ENCODE measurements at regions not wholly inside any gene's neighbourhood (a gene's known extent, or its start where the extent isn't known, plus 50 kb on each side); places are given as distances from the start of the nearest gene placed in this dataset.

DNA sequence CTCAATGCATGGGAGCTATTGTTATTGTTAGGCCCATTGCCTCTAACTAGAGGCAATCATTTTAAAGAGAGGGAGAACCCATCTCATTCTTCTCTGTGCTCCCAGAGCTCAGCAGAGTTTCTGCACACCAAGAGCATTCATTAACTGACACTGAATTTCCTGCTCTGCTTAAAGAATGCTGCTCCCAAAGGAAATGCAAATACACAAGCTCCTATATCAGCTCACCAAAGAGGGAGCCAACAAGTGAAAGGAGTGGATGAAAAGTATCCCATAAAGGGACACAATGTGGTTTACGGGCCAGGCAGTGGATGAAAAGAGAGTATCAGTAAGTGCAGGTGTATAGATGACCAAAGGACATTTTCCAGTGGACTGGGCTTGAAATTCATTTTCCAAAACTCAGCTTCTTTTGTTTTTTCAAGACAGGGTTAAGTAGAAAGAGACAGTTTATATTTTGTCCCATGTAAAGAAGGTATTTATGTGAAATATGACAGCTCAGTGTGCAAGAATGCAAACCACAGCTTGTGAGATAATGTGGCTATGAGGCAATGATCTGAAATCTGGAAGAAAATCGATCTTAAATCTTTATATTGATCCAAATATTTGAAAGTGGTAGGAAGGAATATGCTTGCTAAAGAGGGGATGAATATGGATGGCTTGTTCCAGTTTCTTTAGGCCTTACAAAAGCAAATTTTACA lies 207.7 kb upstream of the CAMK1G start:
- Histone ChIP-seq H3K27me3 (ENCODE audit: insufficient read depth, low read length) (no peaks in the 10 kb centered on the region), H2AFZ (ENCODE audit: low read depth, low read length) (no peak overlapping the region), H3K36me3 (ENCODE audit: insufficient read depth, low read length) (no peaks in the 10 kb centered on the region), H3K4me3 (ENCODE audit: low read length) (no peak overlapping the region), H3K9me3 (ENCODE audit: low read length) (no peaks in the 10 kb centered on the region), H3K4me1 (ENCODE audit: insufficient read depth, low read length) (no peaks in the 10 kb centered on the region)

DNA sequence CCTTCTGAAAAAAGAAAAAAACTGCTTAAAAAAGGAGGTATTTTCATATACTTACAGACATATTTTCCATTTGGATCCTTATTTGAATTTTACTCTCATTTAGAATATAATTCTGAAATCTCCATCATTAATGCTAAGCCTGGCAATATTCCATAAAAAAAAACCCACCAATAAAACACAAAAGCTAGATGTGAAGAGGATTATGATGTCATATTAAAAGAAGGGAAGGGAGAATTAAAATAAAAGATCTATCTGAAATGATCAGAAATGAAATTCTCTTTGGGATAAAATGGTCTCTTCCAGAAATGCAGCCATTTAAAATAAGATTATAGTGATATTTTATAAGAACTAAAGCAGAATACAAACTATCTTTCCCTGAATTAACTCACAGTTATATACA lies 206.7 kb upstream of the CAMK1G start:
- H3K4me1 ChIP-seq (ENCODE audit: insufficient read depth, low read length), result no peaks in the 10 kb centered on the region
- H3K27me3 ChIP-seq (ENCODE audit: insufficient read depth, low read length), result no peaks in the 10 kb centered on the region
- no peak overlapping the region for H2AFZ ChIP-seq (ENCODE audit: low read depth, low read length)
- H3K36me3 ChIP-seq (ENCODE audit: insufficient read depth, low read length), result no peaks in the 10 kb centered on the region
- no peak overlapping the region for H3K4me3 ChIP-seq (ENCODE audit: low read length)
- no peaks in the 10 kb centered on the region for H3K9me3 ChIP-seq (ENCODE audit: low read length)

DNA sequence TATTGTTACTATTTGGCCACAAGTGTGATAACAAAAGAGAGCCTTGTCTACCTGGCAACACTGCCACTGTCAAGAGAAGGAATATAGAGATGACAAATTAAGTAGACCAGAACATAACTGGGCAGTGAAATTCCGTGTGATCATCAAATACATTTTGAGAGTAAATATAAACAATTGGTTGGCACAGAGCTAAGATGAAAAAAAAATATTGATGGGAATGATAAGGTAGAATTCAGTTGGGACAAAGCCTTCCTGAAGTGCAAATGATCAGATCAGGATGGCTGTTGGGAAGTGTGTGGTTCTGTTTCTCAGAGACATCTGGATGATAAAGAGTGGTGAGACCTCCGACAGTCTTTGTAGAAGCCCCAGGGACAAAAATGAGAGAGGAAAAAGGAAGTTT lies 205.5 kb upstream of the CAMK1G start:
- Histone ChIP-seq H3K27me3 (ENCODE audit: insufficient read depth, low read length) (no peaks in the 10 kb centered on the region), H3K4me3 (ENCODE audit: low read length) (no peak overlapping the region), H3K9me3 (ENCODE audit: low read length) (no peaks in the 10 kb centered on the region), H3K36me3 (ENCODE audit: insufficient read depth, low read length) (no peaks in the 10 kb centered on the region), H3K4me1 (ENCODE audit: insufficient read depth, low read length) (no peaks in the 10 kb centered on the region), H2AFZ (ENCODE audit: low read depth, low read length) (no peak overlapping the region)

DNA sequence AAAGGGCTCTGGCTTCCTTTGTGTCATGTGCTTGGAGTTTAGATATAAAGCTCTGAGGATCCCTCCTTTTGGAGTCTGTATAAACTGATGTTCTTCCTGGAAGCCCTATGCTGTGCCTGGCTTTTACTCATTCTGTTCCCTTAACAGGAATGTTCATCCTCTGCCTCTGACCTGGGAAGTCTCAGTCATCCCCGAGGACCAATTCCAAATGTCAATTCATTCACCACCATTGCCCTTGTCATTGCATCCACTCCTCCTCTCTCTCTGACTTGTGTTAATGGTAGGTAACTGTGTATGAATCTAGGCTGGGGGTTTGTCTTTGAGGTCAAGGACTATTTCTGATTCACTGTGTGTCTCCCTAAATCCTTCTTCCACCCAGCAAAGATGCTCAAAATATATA lies 204.2 kb upstream of the CAMK1G start:
- Histone ChIP-seq H3K4me1 (ENCODE audit: insufficient read depth, low read length) (no peaks in the 10 kb centered on the region), H3K4me3 (ENCODE audit: low read length) (no peak overlapping the region), H2AFZ (ENCODE audit: low read depth, low read length) (no peak overlapping the region)

DNA sequence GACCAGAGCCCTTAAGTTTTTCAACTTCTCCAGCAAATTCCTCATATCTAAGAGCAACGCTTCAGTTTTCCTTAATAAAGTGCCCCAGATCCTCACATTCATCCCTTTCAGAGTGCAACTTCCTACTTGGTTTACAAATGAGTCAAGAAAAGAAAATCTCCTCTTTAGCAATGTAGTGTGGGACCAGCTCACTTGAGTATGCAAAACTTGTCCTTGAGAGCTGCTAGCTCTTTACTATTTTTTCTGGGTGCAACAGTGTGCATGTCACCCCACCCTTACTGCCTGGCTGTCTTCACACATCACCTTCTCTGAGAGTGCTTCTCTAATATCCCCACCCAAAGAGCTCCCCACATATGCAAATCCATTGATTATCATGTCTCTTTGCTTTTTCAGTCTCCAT lies 203.1 kb upstream of the CAMK1G start:
- Histone ChIP-seq H3K4me3 (ENCODE audit: low read length) (no peak overlapping the region), H3K27me3 (ENCODE audit: insufficient read depth, low read length) (no peaks in the 10 kb centered on the region), H3K4me1 (ENCODE audit: insufficient read depth, low read length) (no peaks in the 10 kb centered on the region), H3K36me3 (ENCODE audit: insufficient read depth, low read length) (no peaks in the 10 kb centered on the region), H3K9me3 (ENCODE audit: low read length) (no peaks in the 10 kb centered on the region), H2AFZ (ENCODE audit: low read depth, low read length) (no peak overlapping the region)

More for the DNA sequence above, 204.2 kb upstream of the CAMK1G start:
- Histone ChIP-seq H3K36me3 (ENCODE audit: insufficient read depth, low read length) (no peaks in the 10 kb centered on the region), H3K9me3 (ENCODE audit: low read length) (no peaks in the 10 kb centered on the region), H3K27me3 (ENCODE audit: insufficient read depth, low read length) (no peaks in the 10 kb centered on the region)

DNA sequence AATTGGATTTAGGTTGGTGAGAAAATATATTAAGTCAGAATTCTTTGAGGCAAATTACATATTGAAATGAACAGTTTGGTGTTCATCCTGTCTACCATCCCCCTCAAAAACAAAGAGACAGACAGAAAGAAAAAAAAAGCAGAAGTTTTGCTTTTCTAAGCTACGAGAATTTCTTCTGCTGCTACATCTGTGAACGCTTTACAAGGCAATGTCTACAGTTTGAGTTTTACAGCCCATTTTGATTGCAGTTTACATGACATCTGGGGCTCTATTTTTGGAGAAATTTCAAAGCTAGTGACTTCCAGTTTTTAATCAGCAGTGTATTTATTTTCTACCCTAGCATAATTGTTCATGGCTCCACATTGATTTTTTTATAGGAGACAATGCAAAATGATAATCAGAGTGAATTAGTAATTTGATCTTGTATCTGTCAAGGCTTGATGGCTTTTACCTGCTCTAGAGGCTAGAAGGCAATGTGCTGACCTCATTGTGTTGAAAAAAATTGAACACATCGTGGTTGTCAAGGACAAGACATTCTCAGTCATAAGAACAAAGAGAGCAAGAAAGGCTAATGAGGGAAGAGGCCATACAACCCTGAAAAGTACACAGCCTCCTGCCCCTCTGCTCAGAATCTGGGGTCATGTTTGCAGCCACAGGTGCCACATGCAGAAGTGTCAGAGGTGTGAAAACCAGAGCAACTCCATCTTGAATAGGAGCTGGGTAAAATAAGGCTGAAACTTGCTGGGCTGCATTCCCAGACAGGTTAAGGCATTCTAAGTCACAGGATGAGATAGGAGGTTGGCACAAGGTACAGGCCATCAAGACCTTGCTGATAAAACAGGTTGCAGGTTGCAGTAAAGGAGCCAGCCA lies 201.0 kb upstream of the CAMK1G start:
- no peaks in the 10 kb centered on the region for H3K4me1 ChIP-seq (ENCODE audit: insufficient read depth, low read length)
- no peak overlapping the region for H2AFZ ChIP-seq (ENCODE audit: low read depth, low read length)
- no peak overlapping the region for H3K4me3 ChIP-seq (ENCODE audit: low read length)
- H3K36me3 ChIP-seq (ENCODE audit: insufficient read depth, low read length), result no peaks in the 10 kb centered on the region
- no peaks in the 10 kb centered on the region for H3K9me3 ChIP-seq (ENCODE audit: low read length)
- H3K27me3 ChIP-seq (ENCODE audit: insufficient read depth, low read length), result no peaks in the 10 kb centered on the region

DNA sequence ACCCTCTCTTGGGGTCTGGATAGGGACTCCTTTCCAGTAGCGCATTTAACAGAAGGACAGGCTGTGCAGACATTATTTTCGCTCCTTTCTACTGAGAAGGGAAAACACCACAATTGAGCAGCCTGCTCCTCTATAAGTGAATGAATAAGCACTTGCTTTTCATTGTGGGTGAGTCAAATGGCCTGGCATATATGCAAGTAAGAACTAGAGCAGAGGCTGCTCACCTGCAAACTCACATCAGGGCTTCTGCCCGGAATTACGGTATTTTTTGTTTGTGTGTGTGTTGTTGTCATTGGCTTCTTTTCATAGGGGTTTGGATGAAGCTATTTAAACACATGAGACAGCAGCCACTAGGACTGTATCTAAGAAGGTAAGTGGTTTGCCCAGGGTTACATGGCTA lies 200.1 kb upstream of the CAMK1G start:
- no peaks in the 10 kb centered on the region for H3K36me3 ChIP-seq (ENCODE audit: insufficient read depth, low read length)
- H2AFZ ChIP-seq (ENCODE audit: low read depth, low read length), result no peak overlapping the region
- no peaks in the 10 kb centered on the region for H3K9me3 ChIP-seq (ENCODE audit: low read length)
- H3K4me3 ChIP-seq (ENCODE audit: low read length), result no peak overlapping the region
- no peaks in the 10 kb centered on the region for H3K27me3 ChIP-seq (ENCODE audit: insufficient read depth, low read length)
- H3K4me1 ChIP-seq (ENCODE audit: insufficient read depth, low read length), result no peaks in the 10 kb centered on the region

DNA sequence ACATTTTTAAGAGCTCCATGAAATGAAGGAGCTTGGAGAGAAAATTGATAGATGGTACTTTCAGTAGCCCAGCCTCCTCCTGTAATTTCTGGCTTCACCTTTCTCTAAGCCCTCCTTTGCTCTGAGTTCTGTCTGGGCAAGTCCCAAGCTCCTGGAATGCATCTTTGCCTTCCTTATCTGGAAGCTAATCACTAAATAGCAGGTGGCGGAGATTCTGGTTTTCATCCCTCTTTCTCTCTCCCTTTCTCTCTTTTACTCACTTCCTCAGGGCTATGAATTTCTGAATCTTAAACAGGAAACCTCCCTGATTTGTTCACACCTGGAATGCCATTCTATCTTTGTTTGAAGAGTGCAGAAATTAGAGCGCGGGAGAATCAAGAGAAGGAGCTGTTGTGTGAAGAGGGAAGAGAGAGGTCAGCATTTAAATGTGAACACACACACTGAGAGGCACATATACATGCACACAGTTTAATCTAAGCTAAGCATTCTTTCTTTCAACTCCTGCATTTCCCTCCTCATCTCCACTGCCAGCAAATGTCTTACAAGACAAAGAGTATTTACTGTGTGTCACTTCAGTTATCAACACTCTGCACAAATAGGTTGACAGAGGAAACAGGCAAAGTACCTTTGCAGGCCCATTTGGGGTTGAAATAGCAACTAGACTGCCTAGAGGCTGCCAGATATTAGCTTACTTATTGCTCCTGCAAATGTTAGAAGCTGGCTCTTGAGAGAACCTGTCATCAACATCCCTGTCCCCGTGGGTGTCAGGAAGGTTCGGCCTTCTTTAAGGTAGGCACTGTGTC lies 199.4 kb upstream of the CAMK1G start:
- Histone ChIP-seq H3K9me3 (ENCODE audit: low read length) (no peaks in the 10 kb centered on the region), H3K4me1 (ENCODE audit: insufficient read depth, low read length) (no peaks in the 10 kb centered on the region), H3K36me3 (ENCODE audit: insufficient read depth, low read length) (no peaks in the 10 kb centered on the region), H2AFZ (ENCODE audit: low read depth, low read length) (no peak overlapping the region), H3K4me3 (ENCODE audit: low read length) (no peak overlapping the region), H3K27me3 (ENCODE audit: insufficient read depth, low read length) (no peaks in the 10 kb centered on the region)

DNA sequence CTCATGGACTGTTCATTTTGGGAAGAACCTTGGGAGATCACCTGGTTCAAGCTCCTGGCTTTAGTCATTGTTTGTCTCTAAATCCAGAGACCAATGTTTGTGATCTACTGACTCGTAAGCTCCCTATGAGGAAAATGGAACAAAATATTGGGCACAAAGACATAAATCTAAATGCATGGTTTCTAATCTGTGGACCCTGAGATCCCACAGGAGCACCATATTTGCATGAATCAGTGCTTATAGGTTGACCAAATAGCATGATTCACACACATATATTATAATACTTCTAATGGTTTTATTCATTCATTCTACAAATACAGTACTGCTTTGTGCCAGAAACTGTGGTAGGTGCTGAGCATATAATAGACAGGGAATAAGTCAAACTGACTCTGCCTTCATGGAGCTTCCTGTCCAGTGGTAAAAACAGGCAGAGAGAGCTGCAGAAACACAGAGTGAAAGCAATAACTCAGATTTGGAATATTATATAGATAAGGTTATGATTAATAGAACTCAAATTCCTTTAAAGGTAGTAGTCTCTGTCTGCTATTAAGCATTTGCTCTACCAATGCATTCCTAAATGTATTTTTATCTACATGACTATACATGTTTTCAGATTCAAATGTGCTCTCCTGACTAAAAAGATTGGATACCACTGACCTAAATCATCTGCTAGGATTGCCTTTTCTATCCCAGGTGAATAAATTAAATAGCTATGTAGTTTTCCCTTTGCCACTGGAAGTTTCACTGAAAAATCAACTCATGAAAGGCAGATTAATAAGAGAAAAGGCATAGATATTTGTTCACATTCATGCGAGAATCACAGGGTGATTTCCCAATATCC lies 198.6 kb upstream of the CAMK1G start:
- no peaks in the 10 kb centered on the region for H3K27me3 ChIP-seq (ENCODE audit: insufficient read depth, low read length)
- H2AFZ ChIP-seq (ENCODE audit: low read depth, low read length), result no peak overlapping the region
- no peaks in the 10 kb centered on the region for H3K36me3 ChIP-seq (ENCODE audit: insufficient read depth, low read length)
- no peak overlapping the region for H3K4me3 ChIP-seq (ENCODE audit: low read length)
- H3K4me1 ChIP-seq (ENCODE audit: insufficient read depth, low read length), result no peaks in the 10 kb centered on the region
- H3K9me3 ChIP-seq (ENCODE audit: low read length), result no peaks in the 10 kb centered on the region

DNA sequence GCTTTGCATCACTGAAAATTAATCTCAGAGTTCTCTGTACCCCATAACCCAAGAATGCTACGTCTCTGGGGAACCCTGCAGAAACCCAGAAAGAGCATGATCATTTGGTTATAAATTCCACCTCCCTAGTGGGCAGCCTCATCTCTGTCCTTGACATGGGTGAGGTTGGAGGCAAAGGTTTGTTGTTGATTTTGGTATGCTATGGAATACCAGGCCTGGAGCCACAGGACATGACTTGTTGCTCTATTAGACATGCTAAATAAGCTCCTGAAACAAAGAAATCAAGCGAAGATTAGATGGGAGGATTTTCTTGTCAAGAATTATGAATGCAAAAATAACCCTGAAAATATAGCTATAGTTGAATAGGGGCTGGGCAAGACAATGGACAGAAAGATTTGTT lies 197.4 kb upstream of the CAMK1G start:
- no peaks in the 10 kb centered on the region for H3K27me3 ChIP-seq (ENCODE audit: insufficient read depth, low read length)
- no peak overlapping the region for H3K4me3 ChIP-seq (ENCODE audit: low read length)
- H2AFZ ChIP-seq (ENCODE audit: low read depth, low read length), result no peak overlapping the region
- H3K4me1 ChIP-seq (ENCODE audit: insufficient read depth, low read length), result no peaks in the 10 kb centered on the region
- no peaks in the 10 kb centered on the region for H3K9me3 ChIP-seq (ENCODE audit: low read length)
- H3K36me3 ChIP-seq (ENCODE audit: insufficient read depth, low read length), result no peaks in the 10 kb centered on the region

DNA sequence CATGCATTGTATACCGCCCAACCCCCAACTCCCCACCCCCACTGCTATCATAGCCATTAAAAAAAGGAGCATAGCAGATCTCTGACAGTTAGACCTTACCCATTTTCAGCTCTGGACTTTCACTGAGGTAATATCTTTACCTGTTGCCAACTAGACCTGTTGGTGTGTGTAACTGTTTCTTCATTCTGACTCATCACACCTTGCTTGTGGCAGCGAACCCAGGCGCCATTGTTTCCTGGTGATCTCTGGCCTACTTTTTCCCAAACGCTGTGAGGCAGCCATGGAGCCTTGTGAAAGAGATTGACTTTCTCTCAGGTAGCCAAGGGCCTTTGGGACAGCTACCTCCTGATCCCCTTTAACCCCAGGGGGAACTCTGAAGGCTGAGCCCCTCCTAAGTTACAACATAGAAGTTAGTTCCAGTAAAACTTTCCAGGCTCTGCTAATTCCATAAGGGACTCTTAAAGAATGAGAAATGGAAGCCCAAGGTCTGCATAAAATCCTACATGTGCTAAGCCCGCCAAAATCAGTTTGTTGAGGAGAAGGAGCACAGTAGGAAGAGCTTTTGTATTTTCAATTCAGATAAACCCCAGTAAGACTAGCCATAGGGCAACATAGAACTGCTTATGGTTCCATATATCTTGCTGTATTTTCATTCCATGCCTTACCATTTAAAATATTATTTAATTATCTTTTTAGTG lies 196.1 kb upstream of the CAMK1G start:
- Histone ChIP-seq H3K36me3 (ENCODE audit: insufficient read depth, low read length) (no peaks in the 10 kb centered on the region), H3K4me1 (ENCODE audit: insufficient read depth, low read length) (no peaks in the 10 kb centered on the region), H3K27me3 (ENCODE audit: insufficient read depth, low read length) (no peaks in the 10 kb centered on the region), H3K4me3 (ENCODE audit: low read length) (no peak overlapping the region), H3K9me3 (ENCODE audit: low read length) (no peaks in the 10 kb centered on the region), H2AFZ (ENCODE audit: low read depth, low read length) (no peak overlapping the region)

DNA sequence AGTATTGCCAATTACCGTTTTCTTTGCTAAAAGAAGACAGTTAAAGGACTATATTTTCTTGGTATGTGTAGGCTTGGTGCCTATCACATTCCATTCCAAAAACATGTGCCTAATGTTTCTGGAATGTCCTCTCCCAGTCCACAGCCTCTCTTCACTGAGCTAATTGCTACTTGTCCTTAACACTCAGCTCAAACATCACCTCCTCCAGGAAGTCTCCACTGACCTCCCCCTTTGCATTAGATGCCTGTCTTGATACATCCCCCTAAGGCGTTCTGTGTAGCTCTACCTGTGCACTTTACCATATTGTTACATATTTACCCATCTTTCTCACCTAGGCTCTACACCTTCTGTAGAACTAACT lies 195.6 kb upstream of the CAMK1G start:
- no peaks in the 10 kb centered on the region for H3K36me3 ChIP-seq (ENCODE audit: insufficient read depth, low read length)
- H3K9me3 ChIP-seq (ENCODE audit: low read length), result no peaks in the 10 kb centered on the region
- H2AFZ ChIP-seq (ENCODE audit: low read depth, low read length), result no peak overlapping the region
- no peaks in the 10 kb centered on the region for H3K27me3 ChIP-seq (ENCODE audit: insufficient read depth, low read length)
- H3K4me3 ChIP-seq (ENCODE audit: low read length), result no peak overlapping the region
- H3K4me1 ChIP-seq (ENCODE audit: insufficient read depth, low read length), result no peaks in the 10 kb centered on the region
